ENCODE measurements at regions not wholly inside any gene's neighbourhood (a gene's known extent, or its start where the extent isn't known, plus 50 kb on each side); places are given as distances from the start of the nearest gene placed in this dataset.

- no peak for DNase-seq (ENCODE audit: low read depth, low spot score)
- Histone ChIP-seq H3K9me3 (ENCODE audit: control insufficient read depth, insufficient read depth, low read length) (no peaks in the 10 kb centered on the region), H3K4me1 (ENCODE audit: control insufficient read depth, insufficient read depth, low read length) (no peaks in the 10 kb centered on the region), H3K4me3 (ENCODE audit: low read length) (no peak overlapping the region), H3K27me3 (ENCODE audit: control insufficient read depth, insufficient read depth, low read length) (no peaks in the 10 kb centered on the region), H3K27ac (ENCODE audit: low read length) (no peak overlapping the region), H3K36me3 (ENCODE audit: control insufficient read depth, insufficient read depth, low read length) (no peaks in the 10 kb centered on the region)
- WGBS (ENCODE audit: insufficient coverage, insufficient read length) = no CpG with 5 or more reads among the region's 4 CpGs
Measured at GRCh38 chr14:96617635-96618034, 115.5 kb downstream of the PAPOLA start.

- WGBS (ENCODE audit: insufficient coverage, insufficient read length) = no CpG with 5 or more reads among the region's 8 CpGs
- DNase-seq (ENCODE audit: low read depth, low spot score) = no peak
Measured at GRCh38 chr14:96622926-96623325, 120.7 kb downstream of the PAPOLA start.

GRCh38 chr14:96623676-96624484 is 121.7 kb downstream of the PAPOLA start:
- DNase-seq (ENCODE audit: low read depth, low spot score) = no peak
- H3K4me1 ChIP-seq (ENCODE audit: control insufficient read depth, insufficient read depth, low read length) = no peaks in the 10 kb centered on the region
- H3K36me3 ChIP-seq (ENCODE audit: control insufficient read depth, insufficient read depth, low read length) = no peaks in the 10 kb centered on the region
- no peaks in the 10 kb centered on the region for H3K9me3 ChIP-seq (ENCODE audit: control insufficient read depth, insufficient read depth, low read length)
- H3K27me3 ChIP-seq (ENCODE audit: control insufficient read depth, insufficient read depth, low read length) = no peaks in the 10 kb centered on the region
- no peak overlapping the region for H3K27ac ChIP-seq (ENCODE audit: low read length)
- H3K4me3 ChIP-seq (ENCODE audit: low read length) = no peak overlapping the region
- WGBS (ENCODE audit: insufficient coverage, insufficient read length) = no CpG with 5 or more reads among the region's 34 CpGs

More at GRCh38 chr14:96622926-96623325, 120.7 kb downstream of the PAPOLA start:
- Histone ChIP-seq H3K36me3 (ENCODE audit: control insufficient read depth, insufficient read depth, low read length) (no peaks in the 10 kb centered on the region), H3K4me3 (ENCODE audit: low read length) (no peak overlapping the region), H3K4me1 (ENCODE audit: control insufficient read depth, insufficient read depth, low read length) (no peaks in the 10 kb centered on the region), H3K9me3 (ENCODE audit: control insufficient read depth, insufficient read depth, low read length) (no peaks in the 10 kb centered on the region), H3K27ac (ENCODE audit: low read length) (no peak overlapping the region), H3K27me3 (ENCODE audit: control insufficient read depth, insufficient read depth, low read length) (no peaks in the 10 kb centered on the region)

GRCh38 chr14:96624661-96625425 is 122.7 kb downstream of the PAPOLA start:
- H3K9me3 ChIP-seq (ENCODE audit: control insufficient read depth, insufficient read depth, low read length) = no peaks in the 10 kb centered on the region
- no CpG with 5 or more reads among the region's 37 CpGs for WGBS (ENCODE audit: insufficient coverage, insufficient read length)
- H3K27ac ChIP-seq (ENCODE audit: low read length) = no peak overlapping the region
- H3K4me1 ChIP-seq (ENCODE audit: control insufficient read depth, insufficient read depth, low read length) = no peaks in the 10 kb centered on the region
- H3K4me3 ChIP-seq (ENCODE audit: low read length) = no peak overlapping the region
- no peaks in the 10 kb centered on the region for H3K27me3 ChIP-seq (ENCODE audit: control insufficient read depth, insufficient read depth, low read length)
- no peak for DNase-seq (ENCODE audit: low read depth, low spot score)
- H3K36me3 ChIP-seq (ENCODE audit: control insufficient read depth, insufficient read depth, low read length) = no peaks in the 10 kb centered on the region

- DNase-seq (ENCODE audit: low read depth, low spot score) = no peak
- no peak overlapping the region for H3K27ac ChIP-seq (ENCODE audit: low read length)
- H3K27me3 ChIP-seq (ENCODE audit: control insufficient read depth, insufficient read depth, low read length) = no peaks in the 10 kb centered on the region
- H3K4me1 ChIP-seq (ENCODE audit: control insufficient read depth, insufficient read depth, low read length) = no peaks in the 10 kb centered on the region
- no CpG with 5 or more reads among the region's 22 CpGs for WGBS (ENCODE audit: insufficient coverage, insufficient read length)
- no peaks in the 10 kb centered on the region for H3K36me3 ChIP-seq (ENCODE audit: control insufficient read depth, insufficient read depth, low read length)
- no peak overlapping the region for H3K4me3 ChIP-seq (ENCODE audit: low read length)
- no peaks in the 10 kb centered on the region for H3K9me3 ChIP-seq (ENCODE audit: control insufficient read depth, insufficient read depth, low read length)
Measured at GRCh38 chr14:96625426-96625985, 123.3 kb downstream of the PAPOLA start.

- H3K27me3 ChIP-seq (ENCODE audit: control insufficient read depth, insufficient read depth, low read length) = no peaks in the 10 kb centered on the region
Measured at GRCh38 chr14:96626121-96626768, 124.1 kb downstream of the PAPOLA start.

GRCh38 chr14:96626916-96627315 is 124.7 kb downstream of the PAPOLA start:
- no peak for DNase-seq (ENCODE audit: low read depth, low spot score)
- H3K27me3 ChIP-seq (ENCODE audit: control insufficient read depth, insufficient read depth, low read length) = no peaks in the 10 kb centered on the region
- WGBS (ENCODE audit: insufficient coverage, insufficient read length) = no CpG with 5 or more reads among the region's 14 CpGs
- no peaks in the 10 kb centered on the region for H3K36me3 ChIP-seq (ENCODE audit: control insufficient read depth, insufficient read depth, low read length)
- no peaks in the 10 kb centered on the region for H3K4me1 ChIP-seq (ENCODE audit: control insufficient read depth, insufficient read depth, low read length)
- no peaks in the 10 kb centered on the region for H3K9me3 ChIP-seq (ENCODE audit: control insufficient read depth, insufficient read depth, low read length)
- no peak overlapping the region for H3K4me3 ChIP-seq (ENCODE audit: low read length)
- no peak overlapping the region for H3K27ac ChIP-seq (ENCODE audit: low read length)

More at GRCh38 chr14:96626121-96626768, 124.1 kb downstream of the PAPOLA start:
- WGBS (ENCODE audit: insufficient coverage, insufficient read length) = no CpG with 5 or more reads among the region's 16 CpGs
- Histone ChIP-seq H3K4me1 (ENCODE audit: control insufficient read depth, insufficient read depth, low read length) (no peaks in the 10 kb centered on the region), H3K9me3 (ENCODE audit: control insufficient read depth, insufficient read depth, low read length) (no peaks in the 10 kb centered on the region), H3K4me3 (ENCODE audit: low read length) (no peak overlapping the region), H3K27ac (ENCODE audit: low read length) (no peak overlapping the region), H3K36me3 (ENCODE audit: control insufficient read depth, insufficient read depth, low read length) (no peaks in the 10 kb centered on the region)
- no peak for DNase-seq (ENCODE audit: low read depth, low spot score)

- WGBS (ENCODE audit: insufficient coverage, insufficient read length) = no CpG with 5 or more reads among the region's 4 CpGs
- Histone ChIP-seq H3K4me1 (ENCODE audit: control insufficient read depth, insufficient read depth, low read length) (no peaks in the 10 kb centered on the region), H3K9me3 (ENCODE audit: control insufficient read depth, insufficient read depth, low read length) (no peaks in the 10 kb centered on the region), H3K27me3 (ENCODE audit: control insufficient read depth, insufficient read depth, low read length) (no peaks in the 10 kb centered on the region), H3K4me3 (ENCODE audit: low read length) (no peak overlapping the region), H3K36me3 (ENCODE audit: control insufficient read depth, insufficient read depth, low read length) (no peaks in the 10 kb centered on the region), H3K27ac (ENCODE audit: low read length) (no peak overlapping the region)
- DNase-seq (ENCODE audit: low read depth, low spot score) = no peak
Measured at GRCh38 chr14:96627386-96627785, 125.2 kb downstream of the PAPOLA start.

- no CpG with 5 or more reads among the region's 10 CpGs for whole genome bisulfite sequencing (ENCODE audit: insufficient coverage, insufficient read length)
- no peaks in the 10 kb centered on the region for H3K4me1 ChIP-seq (ENCODE audit: control insufficient read depth, insufficient read depth, low read length)
Measured at GRCh38 chr14:96627811-96628775, 125.9 kb downstream of the PAPOLA start.

More at GRCh38 chr14:96627811-96628775, 125.9 kb downstream of the PAPOLA start:
- Histone ChIP-seq H3K27ac (ENCODE audit: low read length) (no peak overlapping the region), H3K4me3 (ENCODE audit: low read length) (no peak overlapping the region), H3K9me3 (ENCODE audit: control insufficient read depth, insufficient read depth, low read length) (no peaks in the 10 kb centered on the region), H3K36me3 (ENCODE audit: control insufficient read depth, insufficient read depth, low read length) (no peaks in the 10 kb centered on the region), H3K27me3 (ENCODE audit: control insufficient read depth, insufficient read depth, low read length) (no peaks in the 10 kb centered on the region)
- no peak for DNase-seq (ENCODE audit: low read depth, low spot score)
